ENCODE measurements at regions not wholly inside any gene's neighbourhood (a gene's known extent, or its start where the extent isn't known, plus 50 kb on each side); places are given as distances from the start of the nearest gene placed in this dataset.

DNA sequence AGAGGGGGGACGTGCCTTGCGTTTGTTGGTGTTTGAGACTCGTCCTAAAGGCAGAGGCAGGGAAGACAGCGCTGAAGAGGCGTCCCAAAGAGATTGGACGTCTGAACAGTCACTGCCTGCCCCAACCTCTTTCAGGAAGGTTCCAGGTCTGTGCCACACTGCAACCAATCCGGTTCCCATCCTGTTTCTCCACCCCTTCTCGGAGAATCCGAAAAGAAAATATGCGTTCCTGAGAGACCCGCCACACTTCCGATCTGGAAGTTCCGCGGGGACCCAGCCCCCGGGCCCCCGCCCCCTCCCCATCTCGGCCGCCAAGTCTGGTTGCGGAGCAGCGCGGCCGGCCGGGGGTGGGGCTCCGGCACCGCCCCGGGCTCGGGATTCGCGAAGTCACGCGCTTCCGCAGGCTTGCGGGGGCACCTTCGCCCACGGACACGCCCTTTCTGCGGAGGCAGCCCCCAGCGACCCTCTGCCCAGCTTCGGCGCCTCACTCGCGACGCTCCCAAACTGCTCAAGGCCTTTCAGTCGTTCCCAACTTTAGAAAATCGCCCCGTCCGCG, 124.5 kb upstream of the DPYD start:
- H3K9me3 Mint-ChIP-seq = peaks cover 0 to 4% (median 0%) of the 10 kb centered on the region in 3 donors
- peaks cover 0 to 4% (median 4%) of the 10 kb centered on the region in 3 donors for H3K4me1 Mint-ChIP-seq
- no peak overlapping the region for H3K27ac Mint-ChIP-seq
- H3K27me3 Mint-ChIP-seq = peaks cover 46% of the 10 kb centered on the region
- H3K4me3 Mint-ChIP-seq = peak overlapping the region in 2 of 4 donors; percentile 73 to 74
- H3K36me3 Mint-ChIP-seq = no peaks in the 10 kb centered on the region

- Mint-ChIP-seq H3K36me3 (no peaks in the 10 kb centered on the region), H3K4me3 (peak overlapping the region in 1 of 4 donors; percentile 73), H3K9me3 (peaks cover 0 to 4% (median 0%) of the 10 kb centered on the region in 3 donors), H3K27me3 (peaks cover 44% of the 10 kb centered on the region), H3K4me1 (peaks cover 0 to 4% (median 4%) of the 10 kb centered on the region in 3 donors), H3K27ac (no peak overlapping the region)
These were observed 123.9 kb upstream of the DPYD start for GRCh38 chr1:98044766-98045165.

DNA sequence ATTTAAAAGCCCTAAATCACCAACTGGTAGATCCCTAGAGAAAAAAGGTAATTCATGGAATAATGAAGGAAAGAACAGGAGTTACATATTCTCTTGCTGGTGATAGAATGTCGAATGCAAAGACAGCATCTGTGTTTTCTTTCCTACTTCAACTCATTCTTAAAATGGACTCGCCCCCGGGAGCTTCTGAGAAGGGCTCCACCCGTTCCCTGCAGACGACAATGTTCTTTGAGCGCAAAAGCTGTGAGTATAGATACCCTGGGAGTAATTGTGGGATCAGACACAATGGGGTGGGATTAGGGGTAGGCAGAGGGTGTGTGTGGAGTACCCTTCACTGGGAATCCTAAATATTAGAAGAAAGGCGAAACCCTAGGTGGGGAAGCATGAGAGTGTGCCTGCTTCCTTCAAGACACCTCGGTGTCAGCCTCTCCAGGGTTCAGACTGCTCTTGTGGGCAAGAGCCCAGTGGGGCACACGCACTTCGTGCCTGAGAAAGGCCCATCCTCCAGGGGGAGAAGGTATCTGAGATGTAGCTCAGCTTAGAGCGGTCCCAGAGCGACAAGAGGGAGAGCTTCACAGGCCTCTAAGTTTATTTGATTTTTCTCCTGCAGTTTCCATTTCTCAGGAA, 123.3 kb upstream of the DPYD start:
- Mint-ChIP-seq H3K4me1 (peaks cover 0 to 4% (median 4%) of the 10 kb centered on the region in 3 donors), H3K27me3 (peaks cover 38% of the 10 kb centered on the region), H3K36me3 (no peaks in the 10 kb centered on the region), H3K27ac (peak overlapping the region in 1 of 3 donors; percentile 59), H3K4me3 (no peak overlapping the region), H3K9me3 (peaks cover 0 to 3% (median 0%) of the 10 kb centered on the region in 3 donors)

- Mint-ChIP-seq H3K9me3 (no peaks in the 10 kb centered on the region), H3K27me3 (no peaks in the 10 kb centered on the region), H3K4me1 (no peaks in the 10 kb centered on the region), H3K4me3 (no peak overlapping the region), H3K36me3 (no peaks in the 10 kb centered on the region), H3K27ac (no peak overlapping the region)
These were observed 114.8 kb upstream of the DPYD start for GRCh38 chr1:98035602-98036002.

DNA sequence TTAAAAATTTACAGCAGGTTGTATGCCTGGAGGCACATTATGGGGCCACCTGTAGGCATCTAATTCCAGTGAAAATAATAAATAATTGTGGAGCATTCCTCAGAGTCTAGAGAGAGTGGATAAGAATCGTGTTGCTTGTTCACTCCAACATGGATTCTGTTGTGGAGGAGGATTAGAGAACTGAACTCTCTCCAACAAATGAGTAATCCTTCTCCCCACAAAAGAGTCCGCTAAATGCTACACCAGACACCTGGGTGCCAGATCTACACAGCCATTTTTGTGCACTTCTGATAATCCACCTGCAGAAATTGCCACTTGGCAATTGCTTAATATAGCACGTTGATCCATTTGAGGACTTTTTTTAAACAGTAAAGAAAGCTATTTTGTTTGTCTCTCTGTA, 113.7 kb upstream of the DPYD start:
- Mint-ChIP-seq H3K9me3 (no peaks in the 10 kb centered on the region), H3K27me3 (no peaks in the 10 kb centered on the region), H3K36me3 (no peaks in the 10 kb centered on the region), H3K4me3 (no peak overlapping the region), H3K4me1 (no peaks in the 10 kb centered on the region), H3K27ac (no peak overlapping the region)

DNA sequence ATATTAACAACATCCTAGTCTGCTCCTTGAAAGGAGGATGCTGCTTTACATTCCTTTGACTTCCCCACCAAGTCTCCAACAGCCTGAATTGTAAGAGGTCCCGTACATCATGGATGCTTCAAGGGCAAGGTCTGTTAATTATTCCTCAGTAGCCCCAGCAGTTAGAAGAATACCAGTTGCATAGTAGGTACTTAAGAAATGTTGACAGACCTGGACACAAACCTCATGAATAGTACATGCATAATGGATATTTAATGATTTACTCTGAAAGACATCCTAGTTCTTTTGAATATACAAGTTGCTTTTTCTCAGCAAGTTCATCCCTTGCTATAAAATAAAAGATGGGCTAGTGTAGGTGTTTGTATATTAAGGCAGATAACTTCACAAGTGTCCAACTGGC, 112.1 kb upstream of the DPYD start:
- Mint-ChIP-seq H3K27ac (no peak overlapping the region), H3K4me3 (no peak overlapping the region), H3K36me3 (no peaks in the 10 kb centered on the region), H3K9me3 (no peaks in the 10 kb centered on the region), H3K4me1 (no peaks in the 10 kb centered on the region), H3K27me3 (no peaks in the 10 kb centered on the region)

GRCh38 chr1:98030976-98031375, 110.1 kb upstream of the DPYD start:
- Mint-ChIP-seq H3K36me3 (no peaks in the 10 kb centered on the region), H3K27ac (no peak overlapping the region), H3K4me1 (no peaks in the 10 kb centered on the region), H3K4me3 (no peak overlapping the region), H3K27me3 (no peaks in the 10 kb centered on the region), H3K9me3 (no peaks in the 10 kb centered on the region)

DNA sequence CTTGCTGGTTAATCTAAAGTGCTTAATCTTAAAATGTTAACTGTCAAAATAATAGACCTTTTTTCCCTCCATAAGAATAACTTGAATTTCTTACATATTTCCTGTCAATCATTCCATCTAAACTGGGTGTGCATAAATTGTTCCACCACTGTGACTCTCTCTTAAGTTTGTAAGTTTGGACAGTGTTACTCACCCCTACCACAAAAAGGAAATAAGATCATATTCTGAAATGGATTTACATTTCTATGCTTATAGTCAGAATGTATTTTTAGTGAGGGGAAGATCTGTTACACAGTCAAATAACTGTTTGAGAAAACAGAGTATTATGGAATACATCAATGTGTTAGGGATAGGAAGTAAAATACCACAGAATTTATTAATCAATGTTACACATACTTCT, 109.6 kb upstream of the DPYD start:
- no peaks in the 10 kb centered on the region for H3K4me1 Mint-ChIP-seq
- H3K27ac Mint-ChIP-seq = no peak overlapping the region
- H3K4me3 Mint-ChIP-seq = no peak overlapping the region
- H3K36me3 Mint-ChIP-seq = no peaks in the 10 kb centered on the region
- no peaks in the 10 kb centered on the region for H3K27me3 Mint-ChIP-seq
- no peaks in the 10 kb centered on the region for H3K9me3 Mint-ChIP-seq

DNA sequence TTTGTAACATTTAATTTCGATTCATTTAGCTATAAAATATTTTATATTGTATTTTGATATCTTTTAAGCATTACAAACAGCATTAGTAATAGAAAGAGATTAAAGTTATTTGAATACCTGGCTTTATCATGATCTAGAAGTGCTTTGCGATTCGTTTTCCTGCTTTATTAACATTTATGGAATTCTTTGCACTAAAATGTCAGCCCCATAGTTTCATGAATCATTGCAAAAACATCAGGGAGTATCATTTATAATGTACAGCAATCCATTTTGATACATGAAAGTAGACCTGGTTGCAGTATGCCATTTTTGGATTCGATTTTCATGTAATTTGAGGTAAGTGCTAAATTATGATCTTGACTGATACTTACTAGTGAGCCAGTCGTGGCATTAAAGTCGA, 108.0 kb upstream of the DPYD start:
- Mint-ChIP-seq H3K27me3 (no peaks in the 10 kb centered on the region), H3K4me3 (no peak overlapping the region), H3K9me3 (no peaks in the 10 kb centered on the region), H3K4me1 (no peaks in the 10 kb centered on the region), H3K27ac (no peak overlapping the region), H3K36me3 (no peaks in the 10 kb centered on the region)

GRCh38 chr1:98027103-98027705, 106.4 kb upstream of the DPYD start:
- H3K27me3 Mint-ChIP-seq = no peaks in the 10 kb centered on the region
- no peak overlapping the region for H3K27ac Mint-ChIP-seq
- H3K9me3 Mint-ChIP-seq = no peaks in the 10 kb centered on the region
- H3K36me3 Mint-ChIP-seq = no peaks in the 10 kb centered on the region
- no peaks in the 10 kb centered on the region for H3K4me1 Mint-ChIP-seq
- H3K4me3 Mint-ChIP-seq = no peak overlapping the region

GRCh38 chr1:98025858-98026257, 105.0 kb upstream of the DPYD start:
- H3K27me3 Mint-ChIP-seq = peaks cover 4% of the 10 kb centered on the region
- no peaks in the 10 kb centered on the region for H3K36me3 Mint-ChIP-seq
- H3K4me1 Mint-ChIP-seq = no peaks in the 10 kb centered on the region
- H3K27ac Mint-ChIP-seq = no peak overlapping the region
- H3K9me3 Mint-ChIP-seq = no peaks in the 10 kb centered on the region
- no peak overlapping the region for H3K4me3 Mint-ChIP-seq

DNA sequence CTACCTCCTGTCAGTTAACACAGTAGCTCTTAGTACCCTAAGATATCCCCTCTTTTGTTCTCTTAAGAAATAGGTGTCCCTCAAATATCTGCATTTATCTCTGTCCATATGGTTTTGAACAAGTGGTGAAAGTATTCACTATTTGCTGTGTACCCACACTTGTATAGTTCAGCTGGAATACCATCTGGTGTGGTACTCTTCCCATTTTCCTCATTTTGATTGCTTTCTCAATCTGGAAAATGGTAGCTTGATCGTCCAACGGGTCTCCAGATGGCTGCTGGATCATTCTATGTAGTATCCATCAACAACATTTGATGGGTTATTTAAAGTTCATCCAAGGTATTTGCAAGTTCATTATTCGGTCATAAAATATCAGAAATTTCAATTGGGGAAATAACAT, 100.3 kb upstream of the DPYD start:
- Mint-ChIP-seq H3K27me3 (peaks cover 4% of the 10 kb centered on the region), H3K9me3 (no peaks in the 10 kb centered on the region), H3K27ac (no peak overlapping the region), H3K4me3 (no peak overlapping the region), H3K36me3 (no peaks in the 10 kb centered on the region), H3K4me1 (no peaks in the 10 kb centered on the region)

DNA sequence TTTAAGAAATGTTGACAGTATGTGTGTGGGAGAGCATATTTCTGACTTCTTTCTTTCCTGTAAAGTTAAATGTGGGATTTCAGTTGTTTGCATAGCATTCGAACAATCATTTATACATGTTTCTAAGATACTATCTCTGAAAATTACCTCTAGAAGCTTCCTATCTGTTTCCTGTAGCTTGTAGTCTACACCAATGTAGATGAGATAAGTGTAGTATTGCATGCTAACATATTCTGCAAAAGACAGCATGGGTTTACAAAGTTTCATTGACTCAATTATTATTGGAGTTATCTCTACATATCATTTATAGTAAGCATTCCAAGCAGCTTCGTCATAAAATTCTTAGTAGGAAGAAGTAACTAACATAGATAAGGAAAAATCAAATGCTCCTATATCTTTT, 98.9 kb upstream of the DPYD start:
- no peak overlapping the region for H3K27ac Mint-ChIP-seq
- H3K4me3 Mint-ChIP-seq = peak overlapping the region in 1 of 4 donors; percentile 28
- peaks cover 4% of the 10 kb centered on the region for H3K27me3 Mint-ChIP-seq
- no peaks in the 10 kb centered on the region for H3K9me3 Mint-ChIP-seq
- H3K36me3 Mint-ChIP-seq = no peaks in the 10 kb centered on the region
- H3K4me1 Mint-ChIP-seq = no peaks in the 10 kb centered on the region

- Mint-ChIP-seq H3K27me3 (peaks cover 4% of the 10 kb centered on the region), H3K4me3 (no peak overlapping the region), H3K9me3 (no peaks in the 10 kb centered on the region), H3K27ac (no peak overlapping the region), H3K36me3 (no peaks in the 10 kb centered on the region), H3K4me1 (no peaks in the 10 kb centered on the region)
These were observed 97.2 kb upstream of the DPYD start for GRCh38 chr1:98018074-98018473.

- H3K27ac Mint-ChIP-seq = no peak overlapping the region
These were observed 96.3 kb upstream of the DPYD start for GRCh38 chr1:98017184-98017583.

GRCh38 chr1:98008373-98008772, 87.5 kb upstream of the DPYD start:
- H3K27me3 Mint-ChIP-seq = no peaks in the 10 kb centered on the region

More at GRCh38 chr1:98017184-98017583, 96.3 kb upstream of the DPYD start:
- Mint-ChIP-seq H3K27me3 (peaks cover 4% of the 10 kb centered on the region), H3K4me3 (no peak overlapping the region), H3K36me3 (no peaks in the 10 kb centered on the region), H3K9me3 (no peaks in the 10 kb centered on the region), H3K4me1 (no peaks in the 10 kb centered on the region)

More at GRCh38 chr1:98008373-98008772, 87.5 kb upstream of the DPYD start:
- Mint-ChIP-seq H3K36me3 (no peaks in the 10 kb centered on the region), H3K27ac (no peak overlapping the region), H3K4me3 (no peak overlapping the region), H3K9me3 (peaks cover 0 to 2% (median 0%) of the 10 kb centered on the region in 3 donors), H3K4me1 (no peaks in the 10 kb centered on the region)

All from IgD-negative memory B cell (primary cell).